Stimulated activated naive CD8-positive, alpha-beta T cell treated with anti-CD3 and anti-CD28 coated beads, Interleukin-15, Interleukin-2, amounts not matched to agents 100 ng/mL and 50 ng/mL, for 24 hours (primary cell): ENCODE measurements at regions not wholly inside any gene's neighbourhood (a gene's known extent, or its start where the extent isn't known, plus 50 kb on each side); places are given as distances from the start of the nearest gene placed in this dataset.
"Not testable (repeated sequence)": the region's sequence is repeated elsewhere in the genome, so short reads cannot be mapped to it uniquely, and the experiment has no call there.

ENCODE experiments used
- H3K27ac Mint-ChIP-seq: one replicate; pipeline ENCODE4 v1.8.0; 2021; ENCODE audit warnings: mild to moderate bottlenecking, mixed read lengths
- H3K27me3 Mint-ChIP-seq: one replicate; pipeline ENCODE4 v1.8.0; 2021; ENCODE audit warnings: mixed read lengths
- H3K36me3 Mint-ChIP-seq: one replicate; pipeline ENCODE4 v1.8.0; 2021; ENCODE audit warnings: low read depth, mixed read lengths
- H3K4me1 Mint-ChIP-seq: one replicate; pipeline ENCODE4 v1.8.0; 2021; ENCODE audit warnings: low read depth, mixed read lengths
- H3K4me3 Mint-ChIP-seq: one replicate; pipeline ENCODE4 v1.8.0; 2021; ENCODE audit warnings: mild to moderate bottlenecking, mixed read lengths
- H3K9me3 Mint-ChIP-seq: one replicate; pipeline ENCODE4 v1.8.0; 2021; ENCODE audit warnings: mixed read lengths

- no peaks in the 10 kb centered on the region for H3K27me3 Mint-ChIP-seq
- H3K4me3 Mint-ChIP-seq = no peak overlapping the region
- H3K4me1 Mint-ChIP-seq = no peaks in the 10 kb centered on the region
- no peaks in the 10 kb centered on the region for H3K36me3 Mint-ChIP-seq
- H3K9me3 Mint-ChIP-seq = no peaks in the 10 kb centered on the region
- no peak overlapping the region for H3K27ac Mint-ChIP-seq
Observed at GRCh38 chr7:82602066-82602465, 158.5 kb upstream of the CACNA2D1 start.

- no peaks in the 10 kb centered on the region for H3K4me1 Mint-ChIP-seq
- H3K27me3 Mint-ChIP-seq = no peaks in the 10 kb centered on the region
- no peaks in the 10 kb centered on the region for H3K9me3 Mint-ChIP-seq
- H3K27ac Mint-ChIP-seq = no peak overlapping the region
- H3K36me3 Mint-ChIP-seq = no peaks in the 10 kb centered on the region
- no peak overlapping the region for H3K4me3 Mint-ChIP-seq
Observed at GRCh38 chr7:82600531-82600930, 157.0 kb upstream of the CACNA2D1 start.

- Mint-ChIP-seq H3K27ac (no peak overlapping the region), H3K36me3 (no peaks in the 10 kb centered on the region)
Observed at GRCh38 chr7:82599895-82600294, 156.3 kb upstream of the CACNA2D1 start.

GRCh38 chr7:82598958-82599357 lies 155.4 kb upstream of the CACNA2D1 start:
- no peak overlapping the region for H3K27ac Mint-ChIP-seq

More at GRCh38 chr7:82599895-82600294, 156.3 kb upstream of the CACNA2D1 start:
- H3K4me1 Mint-ChIP-seq = no peaks in the 10 kb centered on the region
- no peak overlapping the region for H3K4me3 Mint-ChIP-seq
- no peaks in the 10 kb centered on the region for H3K27me3 Mint-ChIP-seq
- H3K9me3 Mint-ChIP-seq = no peaks in the 10 kb centered on the region

GRCh38 chr7:82595795-82596194 lies 152.2 kb upstream of the CACNA2D1 start:
- H3K27me3 Mint-ChIP-seq, H3K27ac Mint-ChIP-seq, H3K4me1 Mint-ChIP-seq, H3K4me3 Mint-ChIP-seq, H3K9me3 Mint-ChIP-seq, H3K36me3 Mint-ChIP-seq: not testable (repeated sequence)

More at GRCh38 chr7:82598958-82599357, 155.4 kb upstream of the CACNA2D1 start:
- Mint-ChIP-seq H3K36me3 (no peaks in the 10 kb centered on the region), H3K4me1 (no peaks in the 10 kb centered on the region), H3K27me3 (no peaks in the 10 kb centered on the region), H3K4me3 (no peak overlapping the region), H3K9me3 (no peaks in the 10 kb centered on the region)

- H3K4me3 Mint-ChIP-seq = no peak overlapping the region
- no peaks in the 10 kb centered on the region for H3K36me3 Mint-ChIP-seq
Observed at GRCh38 chr7:82595176-82595575, 151.6 kb upstream of the CACNA2D1 start.

GRCh38 chr7:82594665-82595064 lies 151.1 kb upstream of the CACNA2D1 start:
- no peak overlapping the region for H3K4me3 Mint-ChIP-seq
- H3K4me1 Mint-ChIP-seq = no peaks in the 10 kb centered on the region
- H3K9me3 Mint-ChIP-seq = no peaks in the 10 kb centered on the region
- peaks cover 4% of the 10 kb centered on the region for H3K27me3 Mint-ChIP-seq
- H3K36me3 Mint-ChIP-seq = no peaks in the 10 kb centered on the region
- H3K27ac Mint-ChIP-seq = no peak overlapping the region

More at GRCh38 chr7:82595176-82595575, 151.6 kb upstream of the CACNA2D1 start:
- no peaks in the 10 kb centered on the region for H3K9me3 Mint-ChIP-seq
- no peaks in the 10 kb centered on the region for H3K27me3 Mint-ChIP-seq
- no peak overlapping the region for H3K27ac Mint-ChIP-seq
- H3K4me1 Mint-ChIP-seq = no peaks in the 10 kb centered on the region

- Mint-ChIP-seq H3K36me3 (no peaks in the 10 kb centered on the region), H3K9me3 (no peaks in the 10 kb centered on the region), H3K4me1 (no peaks in the 10 kb centered on the region), H3K4me3 (no peak overlapping the region), H3K27me3 (peaks cover 5% of the 10 kb centered on the region), H3K27ac (no peak overlapping the region)
Observed at GRCh38 chr7:82593780-82594179, 150.2 kb upstream of the CACNA2D1 start.

- H3K27ac Mint-ChIP-seq = no peak overlapping the region
- peaks cover 5% of the 10 kb centered on the region for H3K27me3 Mint-ChIP-seq
- no peaks in the 10 kb centered on the region for H3K36me3 Mint-ChIP-seq
- H3K9me3 Mint-ChIP-seq = no peaks in the 10 kb centered on the region
- no peak overlapping the region for H3K4me3 Mint-ChIP-seq
- H3K4me1 Mint-ChIP-seq = no peaks in the 10 kb centered on the region
Observed at GRCh38 chr7:82592416-82592815, 148.8 kb upstream of the CACNA2D1 start.

GRCh38 chr7:82579047-82579446 lies 135.5 kb upstream of the CACNA2D1 start:
- H3K27ac Mint-ChIP-seq = no peak overlapping the region
- no peaks in the 10 kb centered on the region for H3K4me1 Mint-ChIP-seq
- no peak overlapping the region for H3K4me3 Mint-ChIP-seq
- no peaks in the 10 kb centered on the region for H3K36me3 Mint-ChIP-seq
- peaks cover 4% of the 10 kb centered on the region for H3K27me3 Mint-ChIP-seq
- no peaks in the 10 kb centered on the region for H3K9me3 Mint-ChIP-seq

GRCh38 chr7:82578430-82578829 lies 134.9 kb upstream of the CACNA2D1 start:
- Mint-ChIP-seq H3K4me3 (no peak overlapping the region), H3K4me1 (no peaks in the 10 kb centered on the region), H3K27ac (no peak overlapping the region), H3K9me3 (no peaks in the 10 kb centered on the region), H3K27me3 (peaks cover 4% of the 10 kb centered on the region), H3K36me3 (no peaks in the 10 kb centered on the region)

GRCh38 chr7:82572195-82572880 lies 128.8 kb upstream of the CACNA2D1 start:
- Mint-ChIP-seq H3K36me3 (no peaks in the 10 kb centered on the region), H3K27me3 (no peaks in the 10 kb centered on the region), H3K4me3 (no peak overlapping the region), H3K4me1 (no peaks in the 10 kb centered on the region), H3K9me3 (no peaks in the 10 kb centered on the region), H3K27ac (no peak overlapping the region)

GRCh38 chr7:82571047-82571446 lies 127.5 kb upstream of the CACNA2D1 start:
- not testable (repeated sequence) for H3K9me3 Mint-ChIP-seq, H3K36me3 Mint-ChIP-seq, H3K27me3 Mint-ChIP-seq, H3K4me1 Mint-ChIP-seq, H3K27ac Mint-ChIP-seq, H3K4me3 Mint-ChIP-seq

- Mint-ChIP-seq H3K27ac (no peak overlapping the region), H3K36me3 (no peaks in the 10 kb centered on the region), H3K9me3 (no peaks in the 10 kb centered on the region), H3K4me1 (no peaks in the 10 kb centered on the region), H3K4me3 (no peak overlapping the region), H3K27me3 (no peaks in the 10 kb centered on the region)
Observed at GRCh38 chr7:82567841-82568240, 124.3 kb upstream of the CACNA2D1 start.

GRCh38 chr7:82567356-82567755 lies 123.8 kb upstream of the CACNA2D1 start:
- Mint-ChIP-seq H3K27ac (no peak overlapping the region), H3K4me3 (no peak overlapping the region), H3K27me3 (no peaks in the 10 kb centered on the region), H3K4me1 (no peaks in the 10 kb centered on the region), H3K36me3 (no peaks in the 10 kb centered on the region), H3K9me3 (no peaks in the 10 kb centered on the region)

- Mint-ChIP-seq H3K36me3 (no peaks in the 10 kb centered on the region), H3K4me3 (no peak overlapping the region), H3K4me1 (no peaks in the 10 kb centered on the region), H3K27ac (no peak overlapping the region), H3K9me3 (no peaks in the 10 kb centered on the region), H3K27me3 (no peaks in the 10 kb centered on the region)
Observed at GRCh38 chr7:82566752-82567151, 123.2 kb upstream of the CACNA2D1 start.
